ENCODE measurements at regions not wholly inside any gene's neighbourhood (a gene's known extent, or its start where the extent isn't known, plus 50 kb on each side); places are given as distances from the start of the nearest gene placed in this dataset.
"Not testable (repeated sequence)": the region's sequence is repeated elsewhere in the genome, so short reads cannot be mapped to it uniquely, and the experiment has no call there.

DNA sequence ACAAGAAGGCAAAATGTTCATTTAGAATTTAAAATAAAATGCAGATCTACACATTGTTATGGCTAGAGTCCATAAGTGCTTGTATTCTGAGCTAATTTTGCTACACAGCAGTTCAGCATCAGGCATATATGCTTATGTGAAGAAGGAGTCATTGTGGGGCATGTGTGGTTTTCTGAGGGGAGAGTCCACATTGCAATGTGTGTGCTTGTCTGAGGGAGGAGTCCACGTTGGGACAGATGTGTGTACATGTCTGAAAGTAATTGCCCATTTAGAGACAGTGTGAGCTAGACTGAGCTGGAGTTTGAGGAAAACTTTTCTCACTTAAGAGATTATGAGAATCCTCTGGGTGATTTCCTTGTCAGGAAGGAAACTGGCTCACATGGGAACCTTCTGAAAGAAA is 767.9 kb downstream of the TMEM121 start:
- H3K4me3 ChIP-seq (ENCODE audit: low read length) = no peak overlapping the region
- no peaks in the 10 kb centered on the region for H3K9me2 ChIP-seq (replicated peaks; ENCODE audit: control insufficient read depth, low read length)
- no peaks in the 10 kb centered on the region for H3K27me3 ChIP-seq (ENCODE audit: control insufficient read depth, low read length)
- H4K20me1 ChIP-seq (ENCODE audit: control insufficient read depth, insufficient read depth, low read depth, low read length) = no peaks in the 10 kb centered on the region
- H3K79me2 ChIP-seq (ENCODE audit: control insufficient read depth, low read length) = no peaks in the 10 kb centered on the region
- no peaks in the 10 kb centered on the region for H3K36me3 ChIP-seq (ENCODE audit: control insufficient read depth, low read length)
- H3F3A ChIP-seq (ENCODE audit: control insufficient read depth, insufficient read depth) = no peaks in the 10 kb centered on the region
- no peak overlapping the region for H3K27ac ChIP-seq (ENCODE audit: low read depth, low read length)
- H3K4me1 ChIP-seq (ENCODE audit: control insufficient read depth, low read length) = peaks cover 33% of the 10 kb centered on the region
- no peak overlapping the region for H3K4me2 ChIP-seq (ENCODE audit: low read length)
- peaks cover 17% of the 10 kb centered on the region for H3K9me3 ChIP-seq (ENCODE audit: control insufficient read depth, insufficient read depth, low read length)
- TF ChIP-seq, protein P1, sequence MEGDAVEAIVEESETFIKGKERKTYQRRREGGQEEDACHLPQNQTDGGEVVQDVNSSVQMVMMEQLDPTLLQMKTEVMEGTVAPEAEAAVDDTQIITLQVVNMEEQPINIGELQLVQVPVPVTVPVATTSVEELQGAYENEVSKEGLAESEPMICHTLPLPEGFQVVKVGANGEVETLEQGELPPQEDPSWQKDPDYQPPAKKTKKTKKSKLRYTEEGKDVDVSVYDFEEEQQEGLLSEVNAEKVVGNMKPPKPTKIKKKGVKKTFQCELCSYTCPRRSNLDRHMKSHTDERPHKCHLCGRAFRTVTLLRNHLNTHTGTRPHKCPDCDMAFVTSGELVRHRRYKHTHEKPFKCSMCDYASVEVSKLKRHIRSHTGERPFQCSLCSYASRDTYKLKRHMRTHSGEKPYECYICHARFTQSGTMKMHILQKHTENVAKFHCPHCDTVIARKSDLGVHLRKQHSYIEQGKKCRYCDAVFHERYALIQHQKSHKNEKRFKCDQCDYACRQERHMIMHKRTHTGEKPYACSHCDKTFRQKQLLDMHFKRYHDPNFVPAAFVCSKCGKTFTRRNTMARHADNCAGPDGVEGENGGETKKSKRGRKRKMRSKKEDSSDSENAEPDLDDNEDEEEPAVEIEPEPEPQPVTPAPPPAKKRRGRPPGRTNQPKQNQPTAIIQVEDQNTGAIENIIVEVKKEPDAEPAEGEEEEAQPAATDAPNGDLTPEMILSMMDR (IDR thresholded peaks at IDR 0.05; ENCODE audit: low read depth, low read length, poor library complexity, severe bottlenecking) = no peak

DNA sequence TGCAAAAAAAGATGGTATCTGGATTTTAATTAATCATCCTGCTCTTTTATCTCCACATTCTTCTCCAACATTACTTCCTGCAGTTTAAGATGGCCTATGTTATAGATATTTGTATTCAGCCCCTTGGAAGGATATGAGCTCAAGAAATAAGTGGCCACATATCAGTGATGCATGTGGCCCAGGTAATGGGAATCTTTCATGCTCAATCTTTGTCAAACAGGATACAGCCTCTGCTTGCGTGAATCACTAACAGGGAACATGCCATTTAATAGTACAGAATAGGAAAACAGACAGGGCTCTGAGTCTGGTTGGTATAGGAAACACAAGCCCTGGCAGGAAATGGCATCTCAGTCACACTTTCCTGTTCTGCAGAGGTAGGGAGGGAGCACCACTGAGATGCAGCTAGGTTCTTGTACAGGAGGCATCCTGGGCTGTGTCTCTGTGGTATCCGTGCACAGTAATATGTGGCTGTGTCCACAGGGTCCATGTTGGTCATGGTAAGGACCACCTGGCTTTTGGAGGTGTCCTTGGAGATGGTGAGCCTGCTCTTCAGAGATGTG is 774.6 kb downstream of the TMEM121 start:
- not testable (repeated sequence) for H3K27me3 ChIP-seq (ENCODE audit: control insufficient read depth, low read length); H3K36me3 ChIP-seq (ENCODE audit: control insufficient read depth, low read length); H3K79me2 ChIP-seq (ENCODE audit: control insufficient read depth, low read length); H3K9me3 ChIP-seq (ENCODE audit: control insufficient read depth, insufficient read depth, low read length); H4K20me1 ChIP-seq (ENCODE audit: control insufficient read depth, insufficient read depth, low read depth, low read length); H3K4me2 ChIP-seq (ENCODE audit: low read length); H3K27ac ChIP-seq (ENCODE audit: low read depth, low read length); H3K4me3 ChIP-seq (ENCODE audit: low read length); H3K9me2 ChIP-seq (replicated peaks; ENCODE audit: control insufficient read depth, low read length); H3F3A ChIP-seq (ENCODE audit: control insufficient read depth, insufficient read depth)
- peaks cover 44% of the 10 kb centered on the region for H3K4me1 ChIP-seq (ENCODE audit: control insufficient read depth, low read length)

DNA sequence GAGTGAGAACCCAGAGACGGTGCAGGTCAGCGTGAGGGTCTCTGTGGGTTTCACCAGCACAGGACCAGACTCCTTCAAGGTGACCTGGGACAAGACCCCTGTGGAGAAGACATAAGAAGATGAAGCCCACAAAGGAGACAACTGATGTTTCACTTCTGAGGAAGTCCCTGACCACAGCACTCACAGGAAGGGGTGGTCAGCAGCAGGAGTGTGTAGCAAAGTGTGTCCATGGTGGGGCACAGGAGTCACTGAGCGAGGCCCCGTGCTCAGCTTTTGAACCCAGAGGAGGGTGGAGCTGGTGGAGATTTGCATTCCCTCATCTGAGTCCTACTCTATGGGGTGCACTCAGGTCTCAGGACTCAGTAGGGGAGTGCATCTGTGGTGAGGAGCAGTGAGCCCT is 775.2 kb downstream of the TMEM121 start:
- not testable (repeated sequence) for H3K27me3 ChIP-seq (ENCODE audit: control insufficient read depth, low read length); H3F3A ChIP-seq (ENCODE audit: control insufficient read depth, insufficient read depth); H3K4me2 ChIP-seq (ENCODE audit: low read length)

DNA sequence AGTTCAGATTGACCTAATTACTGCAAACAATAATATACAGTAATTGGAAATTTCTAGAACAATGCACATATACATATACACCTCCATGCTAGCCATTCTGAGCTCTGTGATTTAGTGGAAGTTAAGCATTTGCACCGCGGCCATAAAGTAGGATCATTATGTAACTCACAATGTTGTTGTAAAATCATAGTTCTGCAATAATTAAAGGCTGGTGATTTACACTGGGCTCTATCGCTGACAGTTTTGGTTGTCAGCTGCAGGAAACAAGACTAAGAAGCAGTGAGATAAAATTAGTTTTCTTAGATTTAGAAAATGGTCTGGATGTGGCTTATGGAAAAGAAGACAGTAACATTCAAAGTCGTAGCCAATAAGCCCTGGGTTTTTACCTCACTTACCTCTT is 776.3 kb downstream of the TMEM121 start:
- Histone ChIP-seq H3K79me2 (ENCODE audit: control insufficient read depth, low read length) (no peaks in the 10 kb centered on the region), H3K9me3 (ENCODE audit: control insufficient read depth, insufficient read depth, low read length) (peaks cover 5% of the 10 kb centered on the region; the same call in 1 of the 2 replicates), H3K27me3 (ENCODE audit: control insufficient read depth, low read length) (no peaks in the 10 kb centered on the region), H3F3A (ENCODE audit: control insufficient read depth, insufficient read depth) (no peaks in the 10 kb centered on the region), H3K27ac (ENCODE audit: low read depth, low read length) (no peak overlapping the region), H3K36me3 (ENCODE audit: control insufficient read depth, low read length) (no peaks in the 10 kb centered on the region), H3K4me1 (ENCODE audit: control insufficient read depth, low read length) (peaks cover 42% of the 10 kb centered on the region), H3K4me3 (ENCODE audit: low read length) (no peak overlapping the region), H3K9me2 (replicated peaks; ENCODE audit: control insufficient read depth, low read length) (no peaks in the 10 kb centered on the region), H3K4me2 (ENCODE audit: low read length) (peak overlapping the region; percentile 18), H4K20me1 (ENCODE audit: control insufficient read depth, insufficient read depth, low read depth, low read length) (no peaks in the 10 kb centered on the region)
- no peak for TF ChIP-seq EZH2phosphoT487 (IDR thresholded peaks at IDR 0.05; ENCODE audit: borderline replicate concordance, low read length)
- TF ChIP-seq, protein P1 (IDR thresholded peaks at IDR 0.05; ENCODE audit: low read depth, low read length, poor library complexity, severe bottlenecking) = no peak

More for the DNA sequence above, 775.2 kb downstream of the TMEM121 start:
- H3K9me2 ChIP-seq (replicated peaks; ENCODE audit: control insufficient read depth, low read length); H3K4me3 ChIP-seq (ENCODE audit: low read length); H4K20me1 ChIP-seq (ENCODE audit: control insufficient read depth, insufficient read depth, low read depth, low read length); H3K36me3 ChIP-seq (ENCODE audit: control insufficient read depth, low read length); H3K9me3 ChIP-seq (ENCODE audit: control insufficient read depth, insufficient read depth, low read length); H3K79me2 ChIP-seq (ENCODE audit: control insufficient read depth, low read length); H3K27ac ChIP-seq (ENCODE audit: low read depth, low read length): not testable (repeated sequence)
- H3K4me1 ChIP-seq (ENCODE audit: control insufficient read depth, low read length) = peaks cover 44% of the 10 kb centered on the region

All from DOHH2 (cell line).